HG02759 (cell line): ENCODE measurements at regions not wholly inside any gene's neighbourhood (a gene's known extent, or its start where the extent isn't known, plus 50 kb on each side); places are given as distances from the start of the nearest gene placed in this dataset.
"Not testable (repeated sequence)": the region's sequence is repeated elsewhere in the genome, so short reads cannot be mapped to it uniquely, and the experiment has no call there.

ENCODE experiments used
- ATAC-seq: cut with Tn5 transposase; IDR thresholded peaks from one replicate; pipeline ENCODE4 v1.9.1; 2021; ENCODE audit warnings: mild to moderate bottlenecking, moderate library complexity; ENCODE audit not compliant: unreplicated experiment

GRCh38 chr16:60816461-60816860 lies 1219.8 kb downstream of the CDH8 start:
- ATAC-seq: no peak

GRCh38 chr16:60815865-60816264 lies 1220.4 kb downstream of the CDH8 start:
- ATAC-seq: no peak

DNA sequence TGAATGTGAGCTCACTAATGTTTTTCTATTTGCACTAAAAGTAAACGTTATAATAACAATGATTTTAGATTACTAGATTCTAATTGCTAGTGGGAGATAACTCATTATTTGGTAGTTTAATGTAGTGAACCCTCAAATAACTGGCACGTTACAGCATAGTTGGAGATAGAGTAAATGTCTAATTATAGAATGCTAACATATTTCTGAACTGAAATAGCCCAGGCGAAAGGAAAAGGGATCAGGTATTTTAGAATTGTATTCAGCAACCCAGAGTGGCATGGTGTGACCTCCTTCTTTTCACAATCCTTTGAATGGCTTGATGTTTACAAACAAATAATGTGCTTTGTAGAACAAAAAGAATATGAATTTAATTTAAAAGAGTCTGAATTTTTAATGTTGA lies 1221.2 kb downstream of the CDH8 start:
- ATAC-seq: no peak

GRCh38 chr16:60811657-60812056 lies 1224.6 kb downstream of the CDH8 start:
- no peak for ATAC-seq

DNA sequence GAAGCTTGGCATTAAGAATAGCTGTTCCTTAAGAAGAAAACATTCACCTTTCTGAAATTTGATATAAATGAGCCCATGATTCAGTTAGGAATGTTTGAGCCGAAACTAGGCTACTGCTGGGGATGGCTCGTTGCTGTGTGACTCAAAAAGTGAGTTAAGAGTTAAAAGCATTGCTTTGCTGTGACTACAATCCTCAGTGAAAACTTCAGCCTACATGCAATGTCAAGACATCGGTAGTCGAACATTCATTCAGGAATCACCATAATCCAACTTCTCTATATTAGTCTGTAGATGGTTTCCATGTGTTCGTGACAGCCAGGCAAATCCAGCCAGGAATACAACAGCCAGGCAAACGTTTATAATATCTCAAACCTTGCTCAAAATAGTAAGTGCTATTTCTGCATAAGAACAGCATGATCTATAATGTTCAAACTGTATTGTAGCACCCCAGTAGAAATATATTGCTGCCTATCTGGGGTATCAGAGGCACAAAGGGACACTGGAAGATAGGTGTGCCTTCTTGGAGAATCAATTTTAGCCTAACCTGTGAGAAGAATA lies 1225.1 kb downstream of the CDH8 start:
- ATAC-seq: no peak

- no peak for ATAC-seq
Observed at GRCh38 chr16:60810250-60810649, 1226.0 kb downstream of the CDH8 start.

DNA sequence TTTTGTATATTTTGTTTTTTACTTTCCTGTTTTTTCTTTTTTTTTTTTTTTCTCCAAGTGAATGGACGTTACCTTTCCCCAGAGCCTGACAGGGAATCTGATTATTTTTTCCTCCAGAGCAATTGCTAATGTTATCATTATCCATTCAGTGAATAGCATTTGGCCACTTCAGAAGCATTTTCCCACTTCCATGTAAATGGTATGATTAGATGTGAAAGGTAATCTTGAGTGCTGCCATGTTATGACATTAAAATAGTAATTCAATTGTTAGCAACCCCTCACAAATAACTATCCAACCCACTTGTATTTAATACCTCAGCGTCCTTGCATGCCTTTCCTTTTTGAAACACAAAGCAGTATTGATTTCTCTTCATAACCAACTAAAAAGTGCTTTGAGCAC lies 1243.8 kb downstream of the CDH8 start:
- no peak for ATAC-seq

GRCh38 chr16:60788631-60789030 lies 1247.6 kb downstream of the CDH8 start:
- ATAC-seq: no peak

GRCh38 chr16:60776281-60776680 lies 1260.0 kb downstream of the CDH8 start:
- no peak for ATAC-seq

GRCh38 chr16:60771138-60771537 lies 1265.1 kb downstream of the CDH8 start:
- ATAC-seq: no peak

DNA sequence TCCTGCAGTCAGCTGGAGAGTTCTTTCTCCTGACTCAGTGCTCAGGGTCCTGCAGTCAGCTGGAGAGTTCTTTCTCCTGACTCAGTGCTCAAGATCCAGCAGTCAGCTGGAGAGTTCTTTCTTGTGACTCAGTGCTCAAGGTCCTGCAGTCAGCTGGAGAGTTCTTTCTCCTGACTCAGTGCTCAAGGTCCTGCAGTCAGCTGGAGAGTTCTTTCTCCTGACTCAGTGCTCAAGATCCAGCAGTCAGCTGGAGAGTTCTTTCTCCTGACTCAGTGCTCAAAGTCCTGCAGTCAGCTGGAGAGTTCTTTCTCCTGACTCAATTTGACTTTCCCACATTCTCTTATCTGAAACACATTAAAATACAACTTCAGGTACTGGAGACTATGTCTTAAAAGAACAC lies 1265.9 kb downstream of the CDH8 start:
- ATAC-seq: not testable (repeated sequence)

DNA sequence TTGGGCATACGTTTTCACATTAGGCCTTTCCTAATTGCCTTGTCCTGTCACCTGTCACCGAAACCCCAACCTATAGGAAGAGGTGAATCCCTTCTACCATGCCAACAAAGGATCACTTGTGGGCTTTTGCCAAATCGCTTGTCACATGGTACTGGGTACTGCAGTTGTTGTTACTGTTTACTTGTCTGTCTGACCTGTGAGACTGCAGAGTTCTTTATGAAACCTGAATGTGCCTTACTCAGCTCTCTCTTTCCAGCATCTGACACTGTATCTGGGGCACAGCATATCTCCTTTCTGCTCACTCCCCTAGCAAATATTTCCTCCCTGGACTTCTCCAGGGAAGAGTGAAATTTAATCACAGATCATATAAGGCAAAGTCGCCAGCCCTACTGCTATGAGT lies 1272.4 kb downstream of the CDH8 start:
- no peak for ATAC-seq

- no peak for ATAC-seq
Observed at GRCh38 chr16:60755907-60756306, 1280.3 kb downstream of the CDH8 start.

DNA sequence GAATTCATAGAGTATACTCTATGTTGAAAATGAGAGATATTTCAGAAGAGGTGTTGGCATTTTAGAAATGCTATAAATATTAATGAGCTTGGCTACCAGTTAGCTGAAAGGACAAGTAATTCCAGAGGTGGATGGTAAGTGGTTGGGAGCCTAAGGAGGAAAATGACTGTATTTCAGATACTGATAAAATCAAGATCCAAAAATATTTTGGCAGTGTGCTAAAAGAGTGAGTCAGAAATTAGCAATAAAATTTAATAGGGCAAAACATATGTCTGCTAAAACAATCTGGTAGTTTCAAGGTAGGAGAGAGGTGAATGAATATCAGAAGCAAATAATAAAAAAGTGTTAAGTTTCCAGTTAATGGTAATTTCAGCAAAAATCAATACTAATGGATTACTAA lies 1287.9 kb downstream of the CDH8 start:
- no peak for ATAC-seq

DNA sequence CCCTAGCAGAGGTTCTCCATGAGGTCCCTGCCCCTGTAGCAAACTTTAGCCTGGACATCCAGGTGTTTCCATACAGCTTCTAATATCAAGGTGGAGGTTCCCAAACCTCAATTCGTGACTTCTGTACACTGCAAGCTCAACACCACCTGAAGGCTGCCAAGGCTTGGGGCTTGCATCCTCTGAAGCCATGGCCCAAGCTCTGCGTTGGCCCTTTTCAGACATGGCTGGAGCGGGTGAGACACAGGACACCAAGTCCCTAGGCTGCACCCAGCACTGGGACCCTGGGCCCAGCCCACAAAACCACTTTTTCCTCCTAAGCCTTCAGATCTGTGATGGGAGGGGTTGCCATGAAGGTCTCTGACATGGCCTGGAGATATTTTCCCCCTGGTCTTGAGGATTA lies 1292.0 kb downstream of the CDH8 start:
- ATAC-seq: no peak

DNA sequence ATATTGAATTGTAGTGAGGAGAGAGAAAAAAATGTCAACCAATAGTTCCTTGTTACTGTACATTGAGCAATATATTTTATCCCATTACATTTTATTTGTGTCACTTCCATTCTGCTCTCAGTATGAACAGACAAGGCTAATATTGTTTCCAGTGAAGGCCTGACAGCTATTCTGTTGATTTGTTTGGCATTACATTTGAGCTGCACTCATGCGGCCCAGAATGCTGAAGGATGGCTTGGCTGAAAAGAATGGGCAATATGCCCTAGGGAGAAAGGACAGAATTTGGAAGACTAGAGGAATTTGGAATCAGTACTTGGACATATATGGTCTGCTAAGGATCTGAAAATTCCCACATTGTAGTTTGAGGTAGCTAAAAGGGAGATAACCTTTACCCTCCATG lies 1294.4 kb downstream of the CDH8 start:
- no peak for ATAC-seq

GRCh38 chr16:60739737-60740683 lies 1296.2 kb downstream of the CDH8 start:
- ATAC-seq: no peak

- no peak for ATAC-seq
Observed at GRCh38 chr16:60731329-60732050, 1304.7 kb downstream of the CDH8 start.

DNA sequence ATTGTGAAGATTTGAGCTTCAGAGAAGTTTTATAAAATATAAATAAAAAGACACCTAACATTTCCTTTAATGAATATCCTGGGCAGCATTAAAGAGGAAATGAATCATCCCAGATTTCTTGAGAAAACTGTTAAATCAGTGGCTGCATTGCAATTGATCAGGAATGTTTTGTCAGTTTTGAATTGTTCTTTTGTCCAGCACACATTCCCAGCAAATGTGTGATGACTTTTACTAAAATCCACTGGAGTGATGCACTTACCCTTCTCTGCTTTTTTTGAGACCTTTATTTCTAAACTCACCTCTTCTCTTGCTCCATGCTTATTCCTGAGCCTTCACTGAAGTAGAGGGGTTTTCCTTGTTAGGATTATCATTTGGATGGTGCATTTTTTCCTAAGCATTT lies 1307.2 kb downstream of the CDH8 start:
- no peak for ATAC-seq

DNA sequence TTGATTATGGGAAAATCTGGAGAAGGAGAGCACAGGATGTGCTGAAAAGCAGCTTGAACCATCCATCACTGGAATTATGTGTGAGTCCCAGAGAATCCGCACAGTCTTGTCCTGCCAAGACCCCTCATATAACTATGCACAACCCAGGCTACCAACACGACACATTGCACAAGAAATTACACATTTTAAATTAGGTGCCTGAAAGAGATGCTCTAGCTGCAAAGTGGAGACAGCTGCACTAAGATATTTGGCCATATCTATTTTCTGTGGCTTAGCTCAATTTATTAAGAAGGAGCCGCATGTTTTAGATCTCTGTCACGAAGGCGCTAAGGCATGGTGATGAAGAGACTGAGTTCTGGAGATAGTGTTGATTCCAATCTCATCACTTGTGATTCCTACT lies 1308.4 kb downstream of the CDH8 start:
- no peak for ATAC-seq

DNA sequence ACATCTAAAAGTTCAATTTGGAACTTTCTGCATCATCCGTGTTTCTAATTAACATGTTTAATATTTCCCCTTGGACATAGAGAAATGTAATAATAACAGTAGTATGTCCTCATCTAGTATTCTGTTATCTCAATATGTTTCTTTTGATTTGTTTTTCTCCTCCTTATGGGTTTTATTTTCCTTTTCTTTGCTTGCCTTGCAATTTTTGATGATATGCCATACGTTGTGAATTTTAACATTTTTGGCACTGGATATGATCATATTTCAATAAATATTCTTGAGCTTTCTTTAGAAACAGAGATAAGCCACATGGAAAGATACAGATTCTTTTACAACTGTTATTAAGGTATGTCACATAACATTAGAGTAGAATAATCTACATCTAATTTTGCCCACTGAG lies 1316.2 kb downstream of the CDH8 start:
- ATAC-seq: no peak

- no peak for ATAC-seq
Observed at GRCh38 chr16:60717808-60718207, 1318.4 kb downstream of the CDH8 start.
